Suprapubic skin (tissue), 3 donors: ENCODE measurements at regions not wholly inside any gene's neighbourhood (a gene's known extent, or its start where the extent isn't known, plus 50 kb on each side); places are given as distances from the start of the nearest gene placed in this dataset.

Experiments used
- POLR2A ChIP-seq, 2 donors: fragments of 450-650 bp; IDR thresholded peaks; one replicate each; pipeline ENCODE4 v1.6.1; 2017; ENCODE audit warnings: antibody characterized with exemption in 2 of 2, mild to moderate bottlenecking in 2 of 2, moderate library complexity in 2 of 2
- TF ChIP-seq, protein P1 (sequence below), 2 donors: fragments of 200-600 bp in 1 of 2; fragments of 450-650 bp in 1 of 2; sonication (generic) in 1 of 2; IDR thresholded peaks; one replicate each; pipeline ENCODE4 v1.5.1; 2016 to 2019; ENCODE audit warnings: antibody characterized with exemption in 2 of 2, mild to moderate bottlenecking in 1 of 2, moderate library complexity in 1 of 2

DNA sequence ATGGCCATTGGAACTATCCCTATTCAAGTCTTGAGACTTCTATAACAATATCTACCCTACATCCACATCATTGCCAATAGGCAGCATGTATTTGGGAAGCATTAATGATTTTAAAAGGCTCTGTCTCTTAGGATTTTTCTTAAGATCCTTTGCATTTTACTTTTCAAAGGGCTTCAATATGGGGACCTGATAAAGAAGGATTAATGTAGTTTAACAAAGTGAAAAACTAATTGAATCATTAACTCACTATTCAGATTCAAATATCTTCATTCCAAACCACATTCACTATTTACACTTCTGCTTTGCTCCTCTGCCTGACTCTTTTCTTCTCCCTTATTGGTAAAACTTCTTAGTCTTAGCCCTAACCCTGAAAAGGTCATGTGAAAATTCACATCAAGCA lies 333.0 kb downstream of the EPHA7 start:
- TF ChIP-seq, protein P1, sequence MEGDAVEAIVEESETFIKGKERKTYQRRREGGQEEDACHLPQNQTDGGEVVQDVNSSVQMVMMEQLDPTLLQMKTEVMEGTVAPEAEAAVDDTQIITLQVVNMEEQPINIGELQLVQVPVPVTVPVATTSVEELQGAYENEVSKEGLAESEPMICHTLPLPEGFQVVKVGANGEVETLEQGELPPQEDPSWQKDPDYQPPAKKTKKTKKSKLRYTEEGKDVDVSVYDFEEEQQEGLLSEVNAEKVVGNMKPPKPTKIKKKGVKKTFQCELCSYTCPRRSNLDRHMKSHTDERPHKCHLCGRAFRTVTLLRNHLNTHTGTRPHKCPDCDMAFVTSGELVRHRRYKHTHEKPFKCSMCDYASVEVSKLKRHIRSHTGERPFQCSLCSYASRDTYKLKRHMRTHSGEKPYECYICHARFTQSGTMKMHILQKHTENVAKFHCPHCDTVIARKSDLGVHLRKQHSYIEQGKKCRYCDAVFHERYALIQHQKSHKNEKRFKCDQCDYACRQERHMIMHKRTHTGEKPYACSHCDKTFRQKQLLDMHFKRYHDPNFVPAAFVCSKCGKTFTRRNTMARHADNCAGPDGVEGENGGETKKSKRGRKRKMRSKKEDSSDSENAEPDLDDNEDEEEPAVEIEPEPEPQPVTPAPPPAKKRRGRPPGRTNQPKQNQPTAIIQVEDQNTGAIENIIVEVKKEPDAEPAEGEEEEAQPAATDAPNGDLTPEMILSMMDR (IDR thresholded peaks at IDR 0.05), result no peak
- no peak for TF ChIP-seq POLR2A (IDR thresholded peaks at IDR 0.05)
